OCI-LY7 (cell line): ENCODE measurements at regions not wholly inside any gene's neighbourhood (a gene's known extent, or its start where the extent isn't known, plus 50 kb on each side); places are given as distances from the start of the nearest gene placed in this dataset.

Experiments used
- BruUV-seq: library from RNA; stranded (reverse); fragments of 400-500 nt; replicated peaks from 2 replicates; lab custom pipeline; 2021; lab: Mats Ljungman, UMichigan
- CTCF ChIA-PET: fragments of 300-600 bp; sonication (Branson Sonifier 250); formaldehyde crosslinking; loops from one replicate; lab custom pipeline; 2022; ENCODE audit warnings: antibody characterized with exemption; ENCODE audit not compliant: unreplicated experiment; lab: Charles Lee
- POLR2A ChIA-PET: fragments of 300-600 bp; sonication (Branson Sonifier 250); formaldehyde crosslinking; loops from one replicate; lab custom pipeline; 2022; ENCODE audit warnings: antibody characterized with exemption; lab: Charles Lee
- DNase-seq: peaks from one replicate; pipeline ENCODE4 v3.0.0-alpha.2; 2015; ENCODE audit warnings: low spot score
- H2AFZ ChIP-seq: fragments of 200-600 bp; sonication (generic), shearing (Covaris generic); 2 replicates; pipeline ENCODE4 v1.6.1; 2014; ENCODE audit warnings: mild to moderate bottlenecking, antibody characterized with exemption, low read length, moderate library complexity
- H3K27ac ChIP-seq: fragments of 200-600 bp; sonication (generic); 2 replicates; pipeline ENCODE4 v1.5.1; 2014; ENCODE audit warnings: mixed run types, low read depth, mild to moderate bottlenecking, moderate library complexity, low read length, inconsistent platforms; ENCODE audit not compliant: poor library complexity, severe bottlenecking
- H3K36me3 ChIP-seq: fragments of 200-600 bp; sonication (generic); 2 replicates; pipeline ENCODE4 v1.6.1; 2014; ENCODE audit warnings: mild to moderate bottlenecking, antibody characterized with exemption, low read length, moderate library complexity, mixed read lengths; ENCODE audit not compliant: insufficient read depth
- H3K4me1 ChIP-seq: fragments of 200-600 bp; sonication (generic); 2 replicates; pipeline ENCODE4 v1.5.1; 2014; ENCODE audit warnings: mild to moderate bottlenecking, low read length; ENCODE audit not compliant: insufficient read depth, poor library complexity, severe bottlenecking
- H3K4me2 ChIP-seq: fragments of 200-600 bp; sonication (generic); 2 replicates; pipeline ENCODE4 v1.6.1; 2014; ENCODE audit warnings: mild to moderate bottlenecking, low read length
- H3K4me3 ChIP-seq: fragments of 200-600 bp; sonication (generic); 2 replicates; pipeline ENCODE4 v1.5.1; 2014; ENCODE audit warnings: mild to moderate bottlenecking, low read depth, low read length; ENCODE audit not compliant: poor library complexity, severe bottlenecking
- H3K79me2 ChIP-seq: fragments of 200-600 bp; sonication (generic); 2 replicates; pipeline ENCODE4 v1.6.1; 2016; ENCODE audit warnings: low read depth, mild to moderate bottlenecking, low read length, moderate library complexity, mixed read lengths; ENCODE audit not compliant: insufficient read depth
- H3K9me2 ChIP-seq: fragments of 200-600 bp; sonication (generic); 2 replicates; pipeline ENCODE4 v1.6.1; 2016; ENCODE audit warnings: mild to moderate bottlenecking, low read length, mixed read lengths; ENCODE audit not compliant: insufficient read depth
- H3K9me3 ChIP-seq: fragments of 200-600 bp; sonication (generic); 2 replicates; pipeline ENCODE4 v1.6.1; 2014; ENCODE audit warnings: mild to moderate bottlenecking, mixed run types, low read length, mixed read lengths
- H4K20me1 ChIP-seq: fragments of 200-600 bp; sonication (generic); 2 replicates; pipeline ENCODE4 v1.6.1; 2014; ENCODE audit warnings: mild to moderate bottlenecking, antibody characterized with exemption, low read length, moderate library complexity, mixed read lengths; ENCODE audit not compliant: insufficient read depth
- EZH2phosphoT487 ChIP-seq: fragments of 200-600 bp; sonication (generic); IDR thresholded peaks from 2 replicates; pipeline ENCODE4 v1.6.1; 2018; ENCODE audit warnings: low read depth, borderline replicate concordance, mild to moderate bottlenecking, mixed run types, antibody characterized with exemption, low read length, moderate library complexity, mixed read lengths
- intact Hi-C: fragments of 100-400 bp; cut with micrococcal nuclease; formaldehyde crosslinking; loops from one replicate; pipeline ENCODE4 v1.10.0; 2022; ENCODE audit not compliant: unreplicated experiment
- TF ChIP-seq, protein P1 (sequence below): fragments of 200-600 bp; sonication (generic); conservative IDR thresholded peaks from 2 replicates; pipeline ENCODE4 v1.5.1; 2014; ENCODE audit warnings: mild to moderate bottlenecking, antibody characterized with exemption, low read length, moderate library complexity, mixed read lengths

DNA sequence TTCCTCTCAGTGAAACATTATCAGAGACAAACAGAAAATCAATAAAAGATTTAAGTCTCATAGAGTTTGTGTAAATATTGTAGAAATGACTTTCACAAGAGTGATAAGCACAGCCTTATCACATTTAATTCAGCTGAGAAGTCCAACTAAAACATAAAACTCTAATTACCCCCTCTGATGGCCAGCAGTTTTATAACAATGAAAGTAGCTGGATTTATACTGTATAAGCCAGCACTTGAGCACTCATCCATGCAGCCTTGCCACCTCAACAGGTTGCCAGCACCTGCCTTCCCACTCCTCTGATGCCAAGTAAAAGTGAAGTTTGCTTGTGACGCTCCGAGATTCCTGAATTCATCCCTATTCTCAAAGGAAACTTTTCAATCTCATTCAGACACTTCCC lies 103.0 kb upstream of the STK39 start:
- POLR2A ChIA-PET: interaction anchor here (0.7 kb wide), 2 partner anchors 27 to 130 kb away, joined by 3 to 4 read pairs; no protein-coding TSS in a partner anchor
- Histone ChIP-seq H3K36me3 (no peaks in the 10 kb centered on the region), H3K4me2 (no peak overlapping the region), H3K4me3 (no peak overlapping the region), H3K79me2 (no peaks in the 10 kb centered on the region), H3K9me3 (no peaks in the 10 kb centered on the region), H3K27ac (no peak overlapping the region), H2AFZ (no peak overlapping the region), H3K4me1 (peaks cover 7% of the 10 kb centered on the region), H4K20me1 (no peaks in the 10 kb centered on the region), H3K9me2 (peaks cover 3% of the 10 kb centered on the region; the same call in 1 of the 2 replicates)
- BruUV-seq: no TSS peak
- DNase-seq: no peak
- intact Hi-C loops: no loop called here
- TF ChIP-seq EZH2phosphoT487: no peak
- TF ChIP-seq, protein P1, sequence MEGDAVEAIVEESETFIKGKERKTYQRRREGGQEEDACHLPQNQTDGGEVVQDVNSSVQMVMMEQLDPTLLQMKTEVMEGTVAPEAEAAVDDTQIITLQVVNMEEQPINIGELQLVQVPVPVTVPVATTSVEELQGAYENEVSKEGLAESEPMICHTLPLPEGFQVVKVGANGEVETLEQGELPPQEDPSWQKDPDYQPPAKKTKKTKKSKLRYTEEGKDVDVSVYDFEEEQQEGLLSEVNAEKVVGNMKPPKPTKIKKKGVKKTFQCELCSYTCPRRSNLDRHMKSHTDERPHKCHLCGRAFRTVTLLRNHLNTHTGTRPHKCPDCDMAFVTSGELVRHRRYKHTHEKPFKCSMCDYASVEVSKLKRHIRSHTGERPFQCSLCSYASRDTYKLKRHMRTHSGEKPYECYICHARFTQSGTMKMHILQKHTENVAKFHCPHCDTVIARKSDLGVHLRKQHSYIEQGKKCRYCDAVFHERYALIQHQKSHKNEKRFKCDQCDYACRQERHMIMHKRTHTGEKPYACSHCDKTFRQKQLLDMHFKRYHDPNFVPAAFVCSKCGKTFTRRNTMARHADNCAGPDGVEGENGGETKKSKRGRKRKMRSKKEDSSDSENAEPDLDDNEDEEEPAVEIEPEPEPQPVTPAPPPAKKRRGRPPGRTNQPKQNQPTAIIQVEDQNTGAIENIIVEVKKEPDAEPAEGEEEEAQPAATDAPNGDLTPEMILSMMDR: peak; percentile 20; the same call in 1 of the 2 replicates
- CTCF ChIA-PET: no interaction called here

- DNase-seq: no peak
- Histone ChIP-seq H3K4me3 (no peak overlapping the region), H2AFZ (no peak overlapping the region), H3K79me2 (no peaks in the 10 kb centered on the region), H3K9me3 (no peaks in the 10 kb centered on the region), H3K36me3 (no peaks in the 10 kb centered on the region), H3K27ac (no peak overlapping the region), H3K9me2 (peaks cover 3% of the 10 kb centered on the region; the same call in 1 of the 2 replicates), H4K20me1 (no peaks in the 10 kb centered on the region), H3K4me1 (no peaks in the 10 kb centered on the region), H3K4me2 (no peak overlapping the region)
- intact Hi-C loops: no loop called here
- BruUV-seq: no TSS peak
- no peak for TF ChIP-seq EZH2phosphoT487
- TF ChIP-seq, protein P1: no peak
- POLR2A ChIA-PET: interaction anchor here (0.7 to 0.9 kb wide), 2 partner anchors 88 to 414 kb away, joined by 3 to 4 read pairs; no protein-coding TSS in a partner anchor
- CTCF ChIA-PET: no interaction called here
Observed at GRCh38 chr2:168353251-168353650, 102.8 kb upstream of the CERS6 start.

- H3K9me3 ChIP-seq: no peaks in the 10 kb centered on the region
- POLR2A ChIA-PET: no interaction called here
- H4K20me1 ChIP-seq: no peaks in the 10 kb centered on the region
- H3K4me1 ChIP-seq: no peaks in the 10 kb centered on the region
- CTCF ChIA-PET: no interaction called here
- no peak overlapping the region for H3K4me2 ChIP-seq
- H3K79me2 ChIP-seq: no peaks in the 10 kb centered on the region
- no peak overlapping the region for H2AFZ ChIP-seq
- no peak overlapping the region for H3K4me3 ChIP-seq
- H3K9me2 ChIP-seq: peaks cover 3% of the 10 kb centered on the region; the same call in 1 of the 2 replicates
- no peak for DNase-seq
- no peak overlapping the region for H3K27ac ChIP-seq
- intact Hi-C loops: no loop called here
- no TSS peak for BruUV-seq
- no peak for TF ChIP-seq EZH2phosphoT487
- TF ChIP-seq, protein P1: no peak
- H3K36me3 ChIP-seq: no peaks in the 10 kb centered on the region
Observed at GRCh38 chr2:168354499-168354898, 101.6 kb upstream of the CERS6 start.
